GM23338 (cell line): ENCODE measurements at regions not wholly inside any gene's neighbourhood (a gene's known extent, or its start where the extent isn't known, plus 50 kb on each side); places are given as distances from the start of the nearest gene placed in this dataset.

Source experiments
- ATAC-seq: fragments of 200-7000 bp; cut with Tn5 transposase; 3 replicates; pipeline ENCODE4 v1.9.1; 2020
- DNase-seq: peaks from one replicate; pipeline ENCODE4 v3.0.0-alpha.2; 2015; ENCODE audit warnings: low spot score
- H2AFZ ChIP-seq: fragments of 200-600 bp; sonication (generic); 2 replicates; pipeline ENCODE4 v1.8.0; 2016; ENCODE audit warnings: antibody characterized with exemption, mild to moderate bottlenecking, moderate library complexity
- H3F3A ChIP-seq: fragments of 200-600 bp; sonication (generic); replicated peaks from 2 replicates; pipeline ENCODE4 v1.8.0; 2017; ENCODE audit warnings: antibody characterized with exemption, mixed run types, low read depth
- H3K27ac ChIP-seq: fragments of 200-600 bp; sonication (generic); 2 replicates; pipeline ENCODE4 v1.6.1; 2016; ENCODE audit warnings: low read depth
- H3K27me3 ChIP-seq: fragments of 200-600 bp; sonication (generic); 2 replicates; pipeline ENCODE4 v1.8.0; 2016; ENCODE audit warnings: mild to moderate bottlenecking, mixed run types, moderate library complexity; ENCODE audit not compliant: insufficient read depth
- H3K36me3 ChIP-seq: fragments of 200-600 bp; sonication (generic); 2 replicates; pipeline ENCODE4 v1.8.0; 2016; ENCODE audit warnings: mild to moderate bottlenecking; ENCODE audit not compliant: insufficient read depth
- H3K4me1 ChIP-seq: fragments of 200-600 bp; sonication (generic); 2 replicates; pipeline ENCODE4 v1.8.0; 2016; ENCODE audit warnings: mild to moderate bottlenecking, moderate library complexity; ENCODE audit not compliant: insufficient read depth
- H3K4me2 ChIP-seq: fragments of 200-600 bp; sonication (generic); 2 replicates; pipeline ENCODE4 v1.7.1; 2017; ENCODE audit warnings: mixed run types
- H3K4me3 ChIP-seq: fragments of 200-600 bp; sonication (generic); 2 replicates; pipeline ENCODE4 v1.6.1; 2016; ENCODE audit warnings: mixed run types
- H3K79me2 ChIP-seq: fragments of 200-600 bp; sonication (generic); replicated peaks from 2 replicates; pipeline ENCODE4 v1.8.0; 2017; ENCODE audit warnings: mild to moderate bottlenecking; ENCODE audit not compliant: insufficient read depth
- H3K9me2 ChIP-seq: fragments of 200-600 bp; sonication (generic); 2 replicates; pipeline ENCODE4 v1.8.0; 2017; ENCODE audit not compliant: insufficient read depth
- H4K20me1 ChIP-seq: fragments of 200-600 bp; sonication (generic); replicated peaks from 2 replicates; pipeline ENCODE4 v1.8.0; 2017; ENCODE audit warnings: mild to moderate bottlenecking; ENCODE audit not compliant: insufficient read depth
- H3K27ac Mint-ChIP-seq: 2 replicates; pipeline ENCODE4 v1.8.0; 2020; ENCODE audit warnings: inconsistent platforms, mild to moderate bottlenecking, moderate library complexity, mixed read lengths
- H3K27me3 Mint-ChIP-seq: 3 replicates; pipeline ENCODE4 v1.8.0; 2022; ENCODE audit warnings: low read depth, mild to moderate bottlenecking, moderate library complexity, mixed read lengths, inconsistent platforms; ENCODE audit not compliant: insufficient read depth, poor library complexity
- H3K36me3 Mint-ChIP-seq: 3 replicates; pipeline ENCODE4 v1.8.0; 2021; ENCODE audit warnings: low read depth, mild to moderate bottlenecking, inconsistent platforms, moderate library complexity, mixed read lengths
- H3K4me1 Mint-ChIP-seq: 3 replicates; pipeline ENCODE4 v1.8.0; 2020; ENCODE audit warnings: mild to moderate bottlenecking, inconsistent platforms, mixed read lengths
- H3K4me3 Mint-ChIP-seq: 3 replicates; pipeline ENCODE4 v1.8.0; 2021; ENCODE audit warnings: moderate library complexity, mild to moderate bottlenecking, inconsistent platforms, mixed read lengths
- H3K9me3 Mint-ChIP-seq: 3 replicates; pipeline ENCODE4 v1.8.0; 2020; ENCODE audit warnings: moderate library complexity, mild to moderate bottlenecking, inconsistent platforms, mixed read lengths
- CTCF ChIP-seq, 2 experiments: fragments of 200-600 bp in 1 of 2; sonication (generic) in 1 of 2; conservative IDR thresholded peaks; 2 replicates each; pipeline versions ENCODE4 v1.5.1 to v1.6.1; 2016 to 2017; ENCODE audit warnings: antibody characterized with exemption in 2 of 2, low read depth in 2 of 2, mild to moderate bottlenecking in 2 of 2, moderate library complexity in 1 of 2
- EZH2 ChIP-seq: fragments of 200-600 bp; sonication (generic); IDR thresholded peaks from one replicate; pipeline ENCODE4 v1.8.0; 2017; ENCODE audit warnings: antibody characterized with exemption, mild to moderate bottlenecking, low read depth; ENCODE audit not compliant: unreplicated experiment
- EZH2phosphoT487 ChIP-seq: fragments of 200-600 bp; sonication (generic); IDR thresholded peaks from one replicate; pipeline ENCODE4 v1.8.1; 2018; ENCODE audit warnings: antibody characterized with exemption; ENCODE audit not compliant: unreplicated experiment
- NANOG ChIP-seq: IDR thresholded peaks from 2 replicates; pipeline ENCODE4 v1.6.1; 2016; ENCODE audit warnings: antibody characterized with exemption, borderline replicate concordance
- POLR2AphosphoS5 ChIP-seq: IDR thresholded peaks from 2 replicates; pipeline ENCODE4 v1.6.1; 2016; ENCODE audit warnings: antibody characterized with exemption, low read depth
- ZNF114 ChIP-seq: fragments of 250-450 bp; sonication (Bioruptor Pico); IDR thresholded peaks from 2 replicates; pipeline ENCODE4 v1.5.0; 2020; ENCODE audit warnings: mild to moderate bottlenecking, moderate library complexity
- ZNF462 ChIP-seq: fragments of 250-450 bp; sonication (Bioruptor Pico); IDR thresholded peaks from 2 replicates; pipeline ENCODE4 v1.5.0; 2020; ENCODE audit warnings: mild to moderate bottlenecking, moderate library complexity

GRCh38 chr16:26770547-26770946 lies 296.2 kb upstream of the C16orf82 start:
- Mint-ChIP-seq H3K4me1 (no peaks in the 10 kb centered on the region), H3K9me3 (peaks cover 96% of the 10 kb centered on the region), H3K4me3 (no peak overlapping the region), H3K36me3 (peaks cover 15% of the 10 kb centered on the region), H3K27me3 (peaks cover 8% of the 10 kb centered on the region), H3K27ac (no peak overlapping the region)
- H3K27ac ChIP-seq: no peak overlapping the region
- no peaks in the 10 kb centered on the region for H3K9me2 ChIP-seq
- TF ChIP-seq POLR2AphosphoS5: no peak
- no peak for TF ChIP-seq ZNF114 (CRISPR knock-in tag)
- no peak for TF ChIP-seq NANOG
- TF ChIP-seq EZH2: no peak
- no peak for TF ChIP-seq CTCF (conservative IDR thresholded peaks at IDR 0.05; ENCODE audit: low read depth in 2 of 2)
- TF ChIP-seq EZH2phosphoT487: no peak
- TF ChIP-seq ZNF462: no peak
- H2AFZ ChIP-seq: no peak overlapping the region
- no peak overlapping the region for H3K4me2 ChIP-seq
- H3K4me1 ChIP-seq: no peaks in the 10 kb centered on the region
- no peaks in the 10 kb centered on the region for H3K36me3 ChIP-seq
- DNase-seq: no peak
- H3K27me3 ChIP-seq: no peaks in the 10 kb centered on the region
- no peaks in the 10 kb centered on the region for H3K79me2 ChIP-seq
- H3K4me3 ChIP-seq: no peak overlapping the region
- no peaks in the 10 kb centered on the region for H4K20me1 ChIP-seq
- no peaks in the 10 kb centered on the region for H3F3A ChIP-seq
- no peak for ATAC-seq
